Dermis microvascular lymphatic vessel endothelial cell (primary cell): ENCODE measurements at regions not wholly inside any gene's neighbourhood (a gene's known extent, or its start where the extent isn't known, plus 50 kb on each side); places are given as distances from the start of the nearest gene placed in this dataset.

ENCODE experiments used
- DNase-seq, 2 donors: peaks; one replicate each; pipeline versions ENCODE4 v3.0.0 to v3.0.0-alpha.2; 2010; ENCODE audit warnings: low read depth in 2 of 2

DNA sequence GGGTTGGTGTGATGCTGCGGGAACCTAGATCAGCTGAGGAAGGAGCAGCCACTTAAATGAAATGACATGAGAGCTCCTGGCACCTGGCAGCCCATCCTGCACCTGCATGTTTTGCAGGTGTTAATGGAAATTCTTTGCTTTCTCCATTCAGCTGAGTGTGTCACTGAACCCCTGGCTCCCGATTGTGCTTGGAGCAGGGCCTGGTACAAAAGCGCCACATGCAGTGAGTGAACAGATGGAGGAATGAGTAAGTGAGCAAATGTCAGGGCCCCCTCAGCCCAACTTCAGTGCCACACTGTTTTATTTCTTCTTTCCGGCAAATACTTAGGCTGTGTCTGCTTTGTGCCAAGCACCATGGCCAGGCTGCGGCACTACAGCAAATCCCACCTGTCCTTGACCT is 132.2 kb downstream of the ASB7 start:
- no peak for DNase-seq

GRCh38 chr15:100735129-100736053 is 133.0 kb downstream of the ASB7 start:
- DNase-seq = no peak

GRCh38 chr15:100737214-100737613 is 134.8 kb downstream of the ASB7 start:
- DNase-seq = no peak

- DNase-seq = no peak
Measured at GRCh38 chr15:100738614-100739013, 136.2 kb downstream of the ASB7 start.

DNA sequence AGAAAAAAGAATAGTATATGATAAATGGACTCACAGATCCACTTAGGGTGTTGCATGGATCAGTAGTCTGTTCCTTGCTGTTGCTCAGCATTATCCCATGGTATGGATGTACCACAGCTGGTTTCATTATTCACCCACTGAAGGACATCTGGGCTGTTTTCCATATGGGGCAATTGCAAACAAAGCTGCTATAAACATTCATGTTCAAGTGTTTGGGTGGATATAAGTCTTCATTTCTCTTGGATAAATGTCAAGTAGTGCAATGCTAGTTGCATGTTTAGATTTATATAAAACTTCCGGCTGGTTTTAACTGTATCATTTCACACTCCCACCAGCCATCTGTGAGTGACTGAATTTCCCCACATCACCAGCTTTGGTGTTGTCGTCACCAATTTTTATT is 137.7 kb downstream of the ASB7 start:
- DNase-seq = no peak

DNA sequence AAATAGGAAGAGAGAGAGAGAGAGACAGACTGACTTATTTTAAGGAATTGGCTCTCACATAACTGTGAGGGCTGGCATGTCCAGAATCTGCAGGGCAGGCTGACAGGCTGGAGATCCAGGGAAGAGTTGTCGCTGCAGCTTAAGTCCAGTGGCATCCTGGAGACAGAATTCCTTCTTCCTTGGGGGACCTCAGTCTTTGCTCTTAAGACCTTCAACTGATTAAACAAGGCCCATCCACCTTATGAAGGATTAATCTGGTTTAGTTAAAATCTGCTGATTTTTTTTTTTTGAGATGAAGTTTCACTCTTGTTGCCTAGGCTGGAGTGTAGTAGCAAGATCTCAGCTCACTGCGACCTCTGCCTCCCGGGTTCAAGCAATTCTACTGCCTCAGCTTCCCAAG is 128.0 kb upstream of the ALDH1A3 start:
- no peak for DNase-seq

- no peak for DNase-seq
Measured at GRCh38 chr15:100753503-100753902, 126.1 kb upstream of the ALDH1A3 start.

GRCh38 chr15:100757661-100758060 is 122.0 kb upstream of the ALDH1A3 start:
- no peak for DNase-seq

DNA sequence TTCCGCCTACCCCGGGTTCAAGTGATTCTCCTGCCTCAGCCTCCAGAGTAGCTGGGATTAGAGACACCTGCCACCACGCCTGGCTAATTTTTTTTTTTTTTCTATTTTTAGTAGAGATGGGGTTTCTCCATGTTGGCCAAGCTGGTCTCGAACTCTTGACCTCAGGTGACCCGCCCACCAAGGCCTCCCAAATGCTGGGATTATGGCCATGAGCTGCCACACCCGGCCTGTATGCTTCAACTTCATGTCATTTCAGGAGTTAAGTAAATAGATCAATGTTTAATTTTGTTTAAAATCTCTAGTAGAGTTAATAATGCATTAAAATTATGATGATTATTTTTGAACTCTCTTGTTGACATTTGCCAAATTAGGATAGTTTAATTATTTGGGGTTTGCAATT is 121.1 kb upstream of the ALDH1A3 start:
- no peak for DNase-seq

DNA sequence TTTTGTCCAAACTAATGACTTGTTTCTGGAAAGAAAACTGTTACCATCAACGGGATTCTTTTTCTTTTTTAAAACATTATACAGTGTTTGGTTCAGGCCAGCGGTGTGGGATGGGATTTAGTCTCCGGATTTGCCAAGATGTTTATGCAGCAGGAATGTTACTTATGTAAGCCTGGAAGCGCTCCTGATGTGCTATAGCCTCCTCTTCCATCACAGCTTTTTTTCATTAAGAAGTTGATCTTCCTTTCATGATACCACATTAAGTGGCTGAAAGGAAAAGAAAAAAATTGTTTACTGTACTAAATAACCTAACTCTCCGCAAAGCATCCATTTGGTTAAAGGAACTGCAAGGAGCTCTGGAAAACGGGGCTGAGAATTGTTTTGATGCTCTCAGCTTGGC is 120.5 kb upstream of the ALDH1A3 start:
- peak in 1 of 2 donors; percentile 43 for DNase-seq

- DNase-seq = peak; percentile 22 to 89
Measured at GRCh38 chr15:100759698-100760356, 119.8 kb upstream of the ALDH1A3 start.

GRCh38 chr15:100760357-100760903 is 119.2 kb upstream of the ALDH1A3 start:
- peak in 1 of 2 donors; percentile 50 for DNase-seq

DNA sequence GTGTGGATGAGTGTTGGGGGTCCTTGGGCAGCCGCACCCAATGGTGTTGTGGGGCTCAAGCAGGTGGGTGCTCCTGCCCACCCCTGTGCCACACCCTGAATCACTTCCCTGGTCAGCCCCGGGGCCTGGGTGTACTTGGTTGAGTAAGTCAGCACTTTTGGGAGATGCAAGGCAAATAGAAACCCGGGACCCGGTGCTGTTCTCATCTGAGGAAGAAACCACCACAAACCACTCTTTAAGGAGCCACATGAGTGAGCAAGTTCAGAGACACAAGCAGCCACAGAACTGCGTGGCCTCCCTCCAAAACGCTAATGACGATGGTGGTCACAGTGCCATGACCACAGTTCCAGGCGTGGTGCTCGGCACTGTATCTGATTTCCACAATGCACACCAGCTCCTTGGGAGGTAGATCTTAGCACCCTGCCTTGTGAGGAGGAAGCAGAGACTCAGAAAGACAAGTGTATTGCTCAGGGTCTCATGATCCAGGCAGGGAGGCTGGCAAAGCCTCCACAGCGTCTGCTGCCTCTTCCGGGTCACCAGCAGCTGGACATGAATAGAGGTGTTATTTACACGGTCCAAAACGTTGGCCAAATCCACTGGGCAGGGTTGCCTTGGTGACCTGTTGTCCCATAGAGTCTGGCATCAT is 118.2 kb upstream of the ALDH1A3 start:
- DNase-seq = no peak

DNA sequence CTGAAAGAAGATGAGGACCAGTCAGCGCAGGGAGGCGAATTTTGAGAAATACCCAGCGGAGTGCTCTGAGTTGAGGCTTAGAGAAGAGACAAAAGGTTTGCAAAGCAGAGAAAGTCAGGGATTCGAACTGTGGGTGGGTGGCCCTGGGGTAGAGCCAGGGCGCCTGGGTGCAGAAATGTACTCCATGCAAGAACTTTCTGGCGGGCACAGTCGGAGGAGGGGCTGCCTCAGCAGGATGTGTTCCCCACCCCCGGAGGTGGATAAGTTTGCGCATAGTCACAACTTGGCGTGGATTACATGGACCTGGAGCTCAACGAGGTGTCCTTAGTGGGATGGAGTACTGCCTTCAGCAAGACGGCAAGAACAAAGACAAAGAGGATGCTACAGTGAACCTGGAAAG is 117.3 kb upstream of the ALDH1A3 start:
- DNase-seq = no peak

GRCh38 chr15:100762913-100763834 is 116.5 kb upstream of the ALDH1A3 start:
- peak in 1 of 2 donors; percentile 29 for DNase-seq

GRCh38 chr15:100763835-100764750 is 115.5 kb upstream of the ALDH1A3 start:
- DNase-seq = no peak

GRCh38 chr15:100764778-100765466 is 114.7 kb upstream of the ALDH1A3 start:
- peak; percentile 22 to 64 for DNase-seq

DNA sequence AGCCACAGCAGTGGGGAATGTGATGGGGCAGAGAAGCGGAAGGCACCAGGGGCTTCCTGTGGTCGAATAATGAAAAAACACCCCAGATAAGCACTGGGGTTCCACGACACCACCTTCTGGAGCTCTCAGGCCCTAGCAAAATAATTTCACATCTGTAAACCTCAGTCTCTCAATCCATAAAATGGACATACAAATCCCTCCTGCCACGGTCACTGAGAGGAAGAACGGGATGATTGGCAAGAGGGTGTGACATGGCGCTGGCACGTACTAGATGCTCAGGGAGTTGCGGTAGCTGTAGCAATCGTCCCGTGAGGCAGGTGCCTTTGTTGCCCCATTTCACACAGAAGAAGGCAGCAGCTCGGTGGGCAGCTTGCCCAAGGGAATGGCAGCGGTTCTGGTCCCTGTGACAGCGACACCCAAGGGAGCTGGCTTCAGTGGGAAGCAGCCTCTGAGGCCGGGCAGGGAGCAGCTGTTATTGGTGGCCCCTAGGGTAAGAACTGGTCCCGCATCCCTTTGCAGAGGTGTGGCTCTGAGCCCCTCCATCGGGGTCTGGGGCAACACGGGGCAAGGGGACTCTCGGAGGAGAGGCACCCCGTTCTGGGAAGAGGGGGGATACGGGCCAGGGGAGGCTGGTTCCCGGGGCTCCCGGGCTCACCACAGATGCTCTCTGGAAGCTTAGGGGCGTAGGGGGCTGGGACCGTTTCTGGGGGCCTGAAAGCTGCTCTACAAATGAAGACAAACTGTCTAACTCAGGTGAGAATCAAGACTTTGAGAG is 114.0 kb upstream of the ALDH1A3 start:
- no peak for DNase-seq
